ENCODE measurements at regions not wholly inside any gene's neighbourhood (a gene's known extent, or its start where the extent isn't known, plus 50 kb on each side); places are given as distances from the start of the nearest gene placed in this dataset.

- TF ChIP-seq CTCF (IDR thresholded peaks at IDR 0.05) = no peak
- TF ChIP-seq POLR2A (IDR thresholded peaks at IDR 0.05) = no peak
Observed at GRCh38 chr15:70420086-70420947, 322.6 kb upstream of the TLE3 start.
